ENCODE measurements at regions not wholly inside any gene's neighbourhood (a gene's known extent, or its start where the extent isn't known, plus 50 kb on each side); places are given as distances from the start of the nearest gene placed in this dataset.

DNA sequence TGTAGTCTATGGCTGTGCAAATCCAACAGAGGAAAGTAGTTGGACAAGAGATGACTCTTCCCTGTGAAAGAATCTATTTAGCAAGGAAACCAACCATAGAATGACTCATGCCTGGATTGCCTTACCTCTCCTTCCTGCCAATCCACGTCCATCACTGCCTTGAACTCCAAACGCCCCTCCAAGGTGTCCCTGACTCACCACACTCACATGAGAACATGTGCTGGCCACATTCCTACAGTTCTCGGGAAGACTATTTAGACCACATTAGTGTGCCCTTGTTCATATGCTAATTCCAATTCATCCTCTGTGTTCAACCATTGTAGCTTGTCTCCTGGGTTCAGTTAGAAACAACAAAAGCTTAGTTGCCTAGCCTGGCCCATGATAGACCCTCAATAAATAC lies 157.3 kb downstream of the SLC30A10 start:
- no peak for DNase-seq

DNA sequence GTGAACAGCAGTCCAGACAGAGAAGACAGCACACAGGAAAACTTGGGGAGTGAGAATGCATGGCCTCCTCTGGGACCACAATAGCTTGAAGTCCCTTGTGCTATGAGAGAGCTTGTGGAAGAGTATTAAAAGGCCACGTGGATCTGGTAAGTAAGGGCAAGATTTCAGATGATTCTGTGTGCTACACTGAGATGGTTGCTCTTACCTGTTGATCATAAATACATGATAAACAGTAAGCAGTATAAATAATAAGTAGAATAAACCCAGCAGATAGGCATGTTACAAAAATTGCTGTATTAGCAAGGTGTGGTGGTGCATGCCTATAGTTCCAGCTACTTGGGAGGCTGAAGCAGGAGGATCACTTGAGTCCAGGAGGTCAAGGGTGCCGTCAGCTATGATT lies 150.4 kb upstream of the ZC3H11B start:
- DNase-seq: no peak

DNA sequence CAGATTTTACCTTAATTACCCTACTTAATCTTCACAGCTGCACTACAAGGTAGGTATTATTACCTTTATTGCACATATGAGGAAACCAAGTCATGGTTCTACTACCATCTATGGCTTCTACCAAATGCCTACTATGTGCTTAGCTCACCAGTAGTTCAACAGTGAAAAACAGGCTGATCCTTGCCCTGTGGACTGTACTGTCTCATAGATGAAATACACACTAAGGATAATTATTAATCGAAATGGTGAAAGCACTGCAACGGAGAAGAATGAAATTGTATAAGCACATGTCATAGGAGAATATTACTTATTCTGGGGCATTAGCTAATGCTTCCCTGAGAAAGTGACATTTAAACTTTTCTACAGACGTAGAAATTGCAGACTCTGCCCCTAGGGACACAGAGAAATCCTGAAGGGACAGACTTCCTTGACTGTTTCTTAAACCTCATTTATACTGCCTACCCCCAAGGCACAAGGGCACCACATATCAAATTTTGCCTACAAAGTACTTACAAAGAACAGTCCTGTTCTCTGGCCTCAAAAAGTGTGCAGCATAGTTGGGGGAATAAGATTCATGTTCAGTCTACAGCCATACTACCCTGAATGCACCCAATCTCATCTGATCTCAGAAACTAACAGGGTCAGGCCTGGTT lies 148.4 kb upstream of the ZC3H11B start:
- no peak for DNase-seq

DNA sequence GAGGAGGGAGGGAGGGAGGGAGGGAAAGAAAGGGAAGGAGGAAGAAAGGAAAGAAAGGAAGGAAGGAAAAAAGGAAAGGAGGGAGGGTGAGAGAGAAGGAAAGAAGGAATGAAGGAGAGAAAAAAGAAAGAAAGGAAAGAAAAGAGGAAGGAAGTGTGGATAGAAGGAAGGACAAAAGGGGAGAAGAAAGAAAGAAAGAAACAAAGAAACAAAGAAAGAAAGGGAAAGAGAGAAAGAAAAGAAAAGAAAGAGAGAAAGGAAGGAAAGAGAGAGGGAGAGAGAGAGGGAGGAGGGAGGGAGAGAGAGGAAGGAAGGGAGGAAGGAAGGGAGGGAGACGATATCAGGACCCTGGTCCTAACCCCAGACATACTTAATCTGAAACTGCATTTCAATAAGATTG lies 146.2 kb upstream of the ZC3H11B start:
- DNase-seq: no peak

DNA sequence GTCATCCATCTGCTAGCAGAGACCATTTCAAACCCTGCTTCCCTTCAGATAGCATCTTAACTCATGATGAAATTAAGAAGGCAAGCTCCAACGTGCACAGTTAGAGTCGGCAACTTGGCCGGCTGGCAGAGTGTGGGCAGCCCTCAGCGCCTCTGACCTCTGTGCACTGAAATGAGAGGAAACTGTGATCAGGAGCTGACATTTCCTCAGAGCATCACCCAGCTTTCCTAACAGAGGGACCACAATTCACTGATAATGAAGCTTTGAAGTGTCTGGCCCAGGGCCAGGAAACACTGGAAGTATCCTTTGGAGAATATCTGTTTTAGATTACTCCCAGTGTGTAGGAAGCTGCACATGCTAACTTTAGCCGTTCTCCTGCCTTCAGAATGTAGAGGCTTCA lies 145.0 kb upstream of the ZC3H11B start:
- peak; percentile 8 for DNase-seq

DNA sequence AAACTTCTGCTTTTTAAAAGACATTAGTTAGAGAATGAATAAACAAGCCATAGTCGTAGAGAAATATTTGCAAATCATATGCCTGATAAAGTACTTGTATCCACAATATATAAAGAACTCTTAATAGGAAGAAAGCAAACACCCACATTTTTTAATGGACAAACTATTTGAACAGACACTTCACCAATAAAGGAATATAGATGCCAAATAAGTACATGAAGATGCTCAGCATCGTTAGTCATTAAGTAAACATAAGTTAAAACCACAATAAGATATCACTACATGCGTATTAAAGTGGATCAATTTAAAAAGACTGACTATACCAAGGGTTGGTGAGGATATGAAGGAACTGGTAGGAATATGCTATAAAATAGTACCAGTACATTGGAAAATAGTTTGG lies 142.3 kb upstream of the ZC3H11B start:
- no peak for DNase-seq

DNA sequence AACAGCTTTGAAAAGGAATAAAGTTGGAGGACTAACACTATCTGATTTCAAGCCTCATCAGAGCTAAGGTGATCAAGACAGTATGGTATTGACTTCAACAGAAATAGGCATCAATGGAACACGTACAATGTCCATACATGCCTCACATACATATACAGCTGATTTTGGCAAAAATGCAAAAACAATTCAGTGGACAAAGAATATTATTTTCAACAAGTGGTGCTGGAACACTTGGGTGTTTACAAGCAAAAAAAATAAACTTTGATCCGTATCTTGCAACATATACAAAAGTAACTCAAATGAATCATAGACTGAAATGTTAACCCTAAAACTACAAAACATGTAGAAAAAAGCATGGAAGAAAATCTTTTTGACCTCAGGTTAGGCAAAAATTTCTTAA lies 141.9 kb upstream of the ZC3H11B start:
- DNase-seq: no peak

DNA sequence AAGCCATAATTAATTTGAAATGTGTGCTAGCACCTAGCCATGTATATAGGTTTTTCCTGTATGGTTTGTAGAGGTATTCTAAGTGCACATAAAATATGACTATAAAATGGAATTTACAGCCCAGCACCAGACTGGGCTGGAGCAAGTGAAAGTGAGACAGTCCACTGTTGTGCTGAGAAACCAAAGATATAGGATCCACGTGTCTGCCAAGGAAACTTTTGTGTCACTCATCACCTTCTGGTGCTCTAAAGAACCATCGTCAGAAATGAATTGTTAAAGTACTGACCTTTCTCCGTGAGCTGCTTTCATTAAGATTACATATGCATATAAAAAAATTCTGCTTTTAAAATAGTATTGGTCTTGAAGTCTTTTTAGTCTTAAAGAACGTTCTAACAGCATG lies 141.0 kb upstream of the ZC3H11B start:
- no peak for DNase-seq

DNA sequence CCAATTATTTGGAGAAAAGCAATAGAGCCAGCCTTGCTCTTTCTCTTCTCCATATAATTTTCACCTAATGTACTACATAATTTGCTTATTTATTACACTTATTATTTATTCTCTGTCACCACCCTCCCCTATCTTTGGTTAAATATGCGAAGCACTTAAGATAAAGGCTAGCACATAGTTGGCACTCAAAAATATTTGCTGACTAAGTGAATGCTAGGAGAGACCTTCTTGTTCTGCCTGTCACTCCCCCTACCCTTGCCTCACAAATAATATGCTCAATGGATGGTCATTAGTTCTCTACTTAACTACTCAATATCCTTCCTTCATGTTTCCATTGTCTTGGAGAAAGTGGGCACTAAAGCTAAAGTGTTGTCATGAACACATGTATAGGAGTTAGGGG lies 139.7 kb upstream of the ZC3H11B start:
- no peak for DNase-seq

DNA sequence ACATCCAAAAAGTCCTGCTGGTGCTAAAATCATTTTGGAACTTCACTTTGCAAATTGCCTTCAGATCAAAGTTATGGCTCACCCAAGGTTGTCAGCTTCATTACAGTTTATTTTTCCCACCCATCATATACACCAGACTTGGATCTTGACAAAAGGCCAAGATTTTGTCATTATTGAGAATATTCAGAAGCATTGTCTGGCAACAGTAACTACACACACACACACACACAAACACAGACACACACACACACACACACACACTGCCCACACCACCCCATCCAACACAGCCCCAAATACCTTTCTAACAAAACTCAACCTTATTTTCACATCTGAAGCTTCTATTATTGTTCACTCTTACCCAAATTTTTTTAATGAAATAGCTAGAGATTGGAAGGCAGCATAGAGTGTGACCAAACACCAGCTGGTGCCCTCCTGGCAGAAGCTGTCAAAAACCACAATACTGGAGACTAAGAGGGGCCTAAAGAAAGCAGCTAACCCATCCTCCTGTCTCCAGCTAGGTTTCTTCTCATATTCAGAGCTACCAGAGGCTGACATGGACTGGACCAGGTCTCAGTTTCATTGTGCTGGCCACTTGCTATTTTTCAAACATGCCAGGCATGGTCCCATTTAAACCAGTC lies 139.1 kb upstream of the ZC3H11B start:
- no peak for DNase-seq

DNA sequence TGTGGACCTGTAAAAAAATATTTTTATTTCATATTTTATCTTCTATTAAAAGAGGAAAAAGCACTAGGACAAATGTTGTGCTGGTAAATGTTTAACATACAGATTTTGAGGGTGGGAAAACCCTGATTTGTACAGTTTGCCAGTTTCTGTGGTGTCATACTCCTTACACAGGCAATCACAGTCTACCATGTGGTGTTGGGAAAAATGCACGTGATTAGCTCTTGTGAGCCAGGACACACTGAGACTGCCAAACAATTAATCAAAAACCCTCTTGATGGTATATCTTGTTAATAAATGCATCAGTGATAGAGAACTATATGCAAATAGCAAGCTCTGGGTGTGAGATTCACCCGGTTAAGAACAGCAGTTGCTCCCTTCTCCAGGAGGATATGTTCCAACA lies 136.5 kb upstream of the ZC3H11B start:
- DNase-seq: no peak

DNA sequence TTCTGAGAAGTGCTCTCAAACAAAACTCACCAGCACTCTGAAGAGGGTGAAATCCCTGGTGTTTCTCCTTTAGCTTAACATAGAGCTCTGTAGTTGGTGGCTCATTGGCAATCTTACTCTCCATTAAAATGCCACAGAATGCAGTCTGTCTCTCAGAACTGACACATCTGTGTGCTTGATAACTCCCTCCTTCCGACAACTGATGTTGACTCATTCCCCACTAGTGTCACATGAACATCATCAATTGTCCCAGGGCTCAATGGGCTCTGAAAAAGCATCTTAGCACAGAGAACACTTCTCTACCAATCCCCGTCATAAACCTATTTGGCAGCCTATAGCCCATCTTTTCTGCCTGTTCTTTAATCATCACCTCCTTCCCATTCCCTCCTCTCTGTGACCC lies 133.2 kb upstream of the ZC3H11B start:
- DNase-seq: no peak

DNA sequence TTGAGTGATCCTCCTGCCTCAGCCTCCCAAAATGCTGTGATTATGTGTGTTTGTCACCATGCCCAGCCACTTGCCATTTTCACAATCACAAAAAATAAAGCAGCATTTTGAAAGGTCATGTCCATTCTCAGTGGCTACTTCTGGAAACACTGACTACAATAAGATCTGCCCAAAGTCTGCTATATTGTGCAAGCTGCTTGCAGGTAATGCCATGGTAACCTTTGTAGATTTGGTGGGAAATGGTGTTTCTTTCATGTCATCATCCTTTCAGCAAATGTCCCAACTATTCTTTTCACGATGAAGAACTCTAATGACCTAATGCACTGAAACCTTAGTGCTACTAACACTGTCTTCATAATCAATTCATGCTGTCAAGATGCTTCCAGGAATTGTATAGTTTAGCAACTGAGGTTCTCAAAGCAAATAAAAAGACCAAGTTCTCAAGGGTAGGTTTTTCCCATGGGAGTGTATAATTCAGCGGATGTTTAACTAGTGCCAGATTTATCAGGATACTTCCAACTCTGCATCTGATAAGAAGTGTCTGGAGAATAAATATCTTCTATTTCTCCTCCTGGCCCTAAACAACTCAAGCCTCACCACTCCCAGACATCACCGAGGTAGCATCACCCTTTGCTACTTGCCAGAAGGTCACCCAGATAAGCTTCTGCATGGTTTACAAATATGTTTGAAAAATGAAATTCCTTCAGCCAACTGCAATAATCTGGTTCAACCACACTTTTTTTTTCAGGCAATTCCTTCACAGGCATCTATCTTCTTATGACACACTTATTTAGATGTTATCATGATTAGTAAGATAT lies 132.0 kb upstream of the ZC3H11B start:
- DNase-seq: no peak

DNA sequence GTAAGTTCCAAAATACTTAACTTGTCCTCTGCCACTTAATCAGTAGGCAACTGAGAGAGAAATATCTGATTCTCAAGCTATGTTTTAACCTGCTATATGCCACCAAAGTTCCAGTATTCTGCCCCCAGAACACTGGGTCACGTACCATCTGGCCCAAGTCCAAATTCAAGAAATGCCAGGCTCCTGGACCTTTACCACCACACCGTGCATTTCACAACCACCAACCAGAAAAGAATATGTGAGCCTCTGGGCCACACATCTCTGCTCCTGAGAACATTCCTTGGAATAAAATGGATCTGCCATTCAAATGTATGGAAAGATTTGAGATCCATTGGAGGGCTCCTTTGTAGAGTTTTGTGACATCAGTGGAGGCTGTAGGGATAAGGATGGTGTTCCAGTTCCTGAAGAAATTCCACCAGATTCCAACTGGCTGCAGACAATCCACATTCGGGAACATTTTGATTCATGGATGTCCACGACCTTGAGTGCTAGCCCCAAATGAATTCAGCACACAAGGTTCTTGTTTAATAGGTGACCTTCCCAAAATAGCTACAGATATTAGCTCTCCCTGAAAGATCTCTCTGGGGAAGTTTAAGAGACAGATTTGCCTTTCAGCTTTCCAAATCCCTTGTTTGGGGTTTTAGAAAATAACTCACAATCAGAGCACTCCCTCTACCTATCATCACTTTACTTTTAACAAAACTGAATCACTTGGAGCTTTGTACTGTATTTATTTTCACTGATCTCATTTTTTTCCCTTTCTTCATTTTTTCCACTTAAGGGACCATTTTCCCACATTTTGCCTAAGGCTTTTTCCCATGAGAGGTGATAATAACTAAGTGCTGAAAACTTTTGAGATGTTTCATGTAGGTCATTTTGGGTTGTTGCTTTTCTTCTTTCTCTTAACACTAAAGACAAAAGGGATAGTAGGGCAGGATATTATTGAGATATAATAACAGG lies 128.4 kb upstream of the ZC3H11B start:
- DNase-seq: no peak

DNA sequence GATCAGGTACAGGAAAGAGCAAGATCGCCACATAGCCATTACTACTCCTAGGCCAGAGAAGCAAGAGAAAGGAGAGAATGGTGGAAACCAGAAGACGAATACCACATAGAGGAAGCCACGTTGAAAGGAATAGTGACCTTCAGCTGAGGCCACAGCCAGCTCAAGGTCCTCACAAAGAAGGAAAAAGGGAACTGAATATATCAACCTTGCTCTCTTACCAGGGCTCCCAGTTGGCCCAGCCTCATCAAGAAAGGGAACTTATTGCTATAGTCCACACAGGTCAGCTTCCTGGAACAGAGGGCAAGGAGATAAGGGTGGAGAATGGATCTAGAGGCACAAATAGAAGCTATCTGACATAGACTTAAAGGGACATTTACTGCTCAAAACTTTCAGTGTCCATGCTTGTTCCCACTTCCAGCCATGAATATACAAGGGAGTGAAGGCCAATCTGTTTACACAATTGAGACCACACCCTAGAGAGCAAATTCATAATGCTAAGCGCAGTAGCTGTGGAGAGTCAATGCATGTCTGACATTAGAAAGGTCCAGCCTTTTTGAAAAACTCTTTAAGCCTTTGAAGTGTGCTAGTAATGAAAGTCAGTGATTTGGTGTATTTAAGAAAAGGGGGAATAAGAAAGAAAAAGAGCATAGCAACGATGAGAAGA lies 120.7 kb upstream of the ZC3H11B start:
- DNase-seq: no peak

DNA sequence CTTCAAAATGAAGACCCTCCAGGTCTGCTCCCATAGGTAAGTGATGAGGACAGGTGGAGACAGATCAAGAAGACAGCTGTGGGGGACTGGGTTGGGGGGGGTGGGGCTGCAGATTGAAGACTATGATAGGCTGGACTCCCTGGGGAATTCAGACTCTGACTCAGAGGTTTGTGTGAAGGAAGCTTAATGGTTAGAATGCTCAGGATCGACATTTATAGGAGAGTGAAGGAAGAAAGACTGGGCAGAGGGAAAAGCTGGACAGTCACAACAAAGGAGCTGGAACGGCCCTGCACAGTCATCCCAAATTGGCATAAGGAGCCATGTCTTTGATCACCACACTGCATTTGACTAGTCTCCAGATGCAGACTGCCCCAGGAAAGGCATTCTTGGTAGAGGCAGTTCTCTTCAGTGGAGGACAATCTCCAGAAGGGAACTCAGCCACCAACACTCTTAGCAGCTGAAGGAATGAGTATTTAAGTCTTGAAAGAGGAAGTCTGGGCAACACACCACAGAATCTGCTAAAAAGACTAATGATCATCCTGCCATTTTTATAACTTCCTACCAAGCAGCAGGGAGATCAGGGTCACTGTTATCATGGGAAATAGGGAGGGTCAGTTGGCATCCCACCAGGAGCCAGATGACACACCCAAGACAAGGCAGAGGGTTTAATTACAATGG lies 120.0 kb upstream of the ZC3H11B start:
- DNase-seq: no peak

DNA sequence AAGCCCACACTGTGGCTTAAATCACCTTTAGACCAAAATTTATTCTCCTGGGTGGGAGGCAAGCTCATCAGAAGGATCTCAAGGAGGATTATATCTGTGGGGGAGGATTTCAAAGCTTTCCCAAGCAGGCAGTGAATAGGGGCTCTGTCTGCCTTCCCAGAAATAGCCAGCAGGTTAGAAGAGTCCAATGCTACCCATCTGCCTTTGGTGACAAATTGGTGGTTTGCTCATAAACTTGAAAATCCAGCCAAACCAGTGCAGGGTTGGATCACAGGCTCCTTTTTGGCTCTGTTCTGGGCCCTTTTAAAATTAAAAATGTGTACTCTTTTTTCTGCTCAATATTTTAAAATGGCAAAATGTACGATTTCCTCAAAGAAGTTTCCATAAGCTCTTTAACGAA lies 118.9 kb upstream of the ZC3H11B start:
- no peak for DNase-seq

DNA sequence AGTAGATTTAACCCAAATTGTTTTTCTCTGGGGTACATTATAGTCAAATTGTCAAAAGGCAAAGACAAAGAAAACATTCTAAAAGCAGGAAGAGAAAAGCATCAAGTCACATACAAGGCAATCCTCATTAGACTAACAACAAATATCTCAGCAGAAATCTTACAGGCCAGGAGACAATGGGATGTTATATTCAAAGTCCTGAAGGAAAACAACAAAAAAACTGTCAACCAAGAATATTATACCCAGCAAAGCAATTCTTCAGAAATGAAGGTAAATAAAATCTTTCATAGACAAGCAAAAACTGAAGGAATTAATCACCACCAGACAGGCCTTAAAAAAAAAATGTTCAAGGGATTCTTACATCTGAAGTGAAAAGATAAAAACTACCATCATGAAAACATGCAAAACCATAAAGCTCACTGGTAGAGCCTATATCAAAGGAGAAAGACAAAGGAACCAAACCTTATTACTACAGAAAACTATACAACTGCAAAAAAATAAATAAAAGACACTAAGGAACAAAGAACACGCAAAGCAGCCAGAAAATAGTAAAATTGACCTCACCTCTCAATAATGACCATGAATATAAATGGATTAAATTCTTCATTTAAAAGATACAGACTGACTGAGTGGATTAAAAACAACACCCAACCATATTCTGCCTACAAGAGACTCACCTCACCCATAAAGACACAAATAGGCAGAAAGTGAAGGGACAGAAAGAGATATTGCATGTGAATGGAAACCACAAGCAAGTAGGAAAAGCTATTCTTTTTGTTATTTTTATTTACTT lies 113.8 kb upstream of the ZC3H11B start:
- no peak for DNase-seq

DNA sequence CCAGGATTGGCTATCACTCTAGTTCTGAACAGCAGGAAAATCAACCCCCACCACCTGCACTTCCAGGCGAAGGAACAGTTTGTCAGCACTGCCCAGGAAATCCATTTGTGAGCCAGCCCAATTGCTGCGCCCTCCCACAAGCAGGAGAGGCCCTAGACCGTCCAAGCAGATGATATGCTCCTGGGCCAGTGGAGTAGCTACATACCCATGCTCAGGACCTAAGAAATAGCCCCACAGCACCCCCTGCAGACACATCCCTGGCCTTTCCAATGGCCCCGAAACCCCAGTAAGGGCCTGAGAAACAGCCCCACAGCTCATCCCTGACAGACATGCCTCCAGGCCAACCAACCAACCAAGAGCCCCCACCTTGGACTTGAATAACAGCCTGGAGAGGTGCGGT lies 111.5 kb upstream of the ZC3H11B start:
- no peak for DNase-seq

DNA sequence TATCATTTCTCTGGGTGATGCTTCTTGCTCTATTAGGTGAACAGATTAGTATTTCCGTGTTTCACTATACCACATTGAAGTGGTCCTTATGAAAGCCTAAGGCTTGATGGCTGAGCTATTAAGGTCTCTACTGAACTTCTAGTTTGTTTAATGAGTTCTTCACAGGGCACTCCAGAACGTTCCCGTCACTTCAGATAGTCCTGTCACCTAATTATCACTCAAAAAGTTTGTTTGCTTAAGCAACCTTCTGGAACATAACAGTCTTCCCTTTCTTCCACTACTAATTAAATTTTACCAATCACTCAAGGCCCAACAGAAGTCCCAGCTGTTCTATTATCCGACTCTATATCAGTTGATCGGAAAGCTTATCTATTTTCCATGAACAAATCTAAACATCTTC lies 104.6 kb upstream of the ZC3H11B start:
- DNase-seq: peak; percentile 19

DNA sequence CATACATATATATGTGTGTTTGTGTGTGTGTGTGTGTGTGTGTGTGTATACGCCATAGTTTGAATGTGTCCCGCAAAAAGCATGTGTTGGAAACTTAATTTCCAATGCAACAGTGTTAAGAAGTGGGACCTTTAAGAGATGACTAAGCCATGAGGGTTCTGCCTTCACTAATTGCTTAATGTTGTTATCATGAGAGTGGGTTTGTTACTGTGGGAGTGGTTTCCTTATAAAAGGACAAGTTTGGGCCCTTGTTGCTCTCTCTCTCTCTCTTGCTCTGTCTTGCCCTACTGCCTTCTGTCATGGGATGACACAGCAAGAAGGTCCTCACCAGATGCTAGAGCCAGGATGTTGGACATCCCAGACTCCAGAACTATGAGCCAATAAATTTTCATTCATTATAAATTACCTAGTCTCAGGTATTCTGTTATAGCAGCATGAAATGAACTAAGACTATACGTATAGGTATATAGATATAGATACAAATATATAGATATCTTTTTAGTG lies 103.8 kb upstream of the ZC3H11B start:
- no peak for DNase-seq
